ENCODE measurements at regions not wholly inside any gene's neighbourhood (a gene's known extent, or its start where the extent isn't known, plus 50 kb on each side); places are given as distances from the start of the nearest gene placed in this dataset.

- DNase-seq, result no peak
Observed at GRCh38 chr20:6485351-6485750, 282.1 kb upstream of the BMP2 start.

GRCh38 chr20:6483727-6484126 is 283.8 kb upstream of the BMP2 start:
- DNase-seq, result no peak

GRCh38 chr20:6482486-6482885 is 285.0 kb upstream of the BMP2 start:
- no peak for DNase-seq

GRCh38 chr20:6480328-6481200 is 286.9 kb upstream of the BMP2 start:
- DNase-seq, result no peak

GRCh38 chr20:6473197-6473596 is 294.3 kb upstream of the BMP2 start:
- no peak for DNase-seq

GRCh38 chr20:6471871-6472270 is 295.6 kb upstream of the BMP2 start:
- no peak for DNase-seq

GRCh38 chr20:6471110-6471647 is 296.3 kb upstream of the BMP2 start:
- no peak for DNase-seq

GRCh38 chr20:6469695-6470094 is 297.8 kb upstream of the BMP2 start:
- DNase-seq, result no peak

GRCh38 chr20:6468423-6469116 is 298.9 kb upstream of the BMP2 start:
- DNase-seq, result peak in 2 of 3 donors; percentile 6 to 39

- no peak for DNase-seq
Observed at GRCh38 chr20:6467562-6467961, 299.9 kb upstream of the BMP2 start.

GRCh38 chr20:6466075-6466810 is 301.2 kb upstream of the BMP2 start:
- DNase-seq, result peak in 1 of 3 donors; percentile 32

- DNase-seq, result no peak
Observed at GRCh38 chr20:6450841-6451240, 316.6 kb upstream of the BMP2 start.

GRCh38 chr20:6440443-6440799 is 317.6 kb upstream of the FERMT1 start:
- no peak for DNase-seq

GRCh38 chr20:6439737-6440442 is 317.1 kb upstream of the FERMT1 start:
- no peak for DNase-seq

GRCh38 chr20:6434131-6434530 is 311.3 kb upstream of the FERMT1 start:
- no peak for DNase-seq

- DNase-seq, result no peak
Observed at GRCh38 chr20:6430381-6430780, 307.6 kb upstream of the FERMT1 start.

- DNase-seq, result peak in 2 of 3 donors; percentile 6 to 15
Observed at GRCh38 chr20:6426287-6426891, 303.6 kb upstream of the FERMT1 start.

- no peak for DNase-seq
Observed at GRCh38 chr20:6421321-6422248, 298.8 kb upstream of the FERMT1 start.

- DNase-seq, result no peak
Observed at GRCh38 chr20:6420336-6420735, 297.5 kb upstream of the FERMT1 start.

GRCh38 chr20:6418732-6419131 is 295.9 kb upstream of the FERMT1 start:
- DNase-seq, result no peak

GRCh38 chr20:6416371-6416770 is 293.5 kb upstream of the FERMT1 start:
- no peak for DNase-seq

Data from suppressor macrophage treated with lipopolysaccharide for 1 hour (primary cell).